NCI-H1048 (cell line): ENCODE measurements at regions not wholly inside any gene's neighbourhood (a gene's known extent, or its start where the extent isn't known, plus 50 kb on each side); places are given as distances from the start of the nearest gene placed in this dataset.

Source experiments
- DNase-seq: peaks from one replicate; lab custom pipeline; 2025; lab: John Stamatoyannopoulos, UW

DNA sequence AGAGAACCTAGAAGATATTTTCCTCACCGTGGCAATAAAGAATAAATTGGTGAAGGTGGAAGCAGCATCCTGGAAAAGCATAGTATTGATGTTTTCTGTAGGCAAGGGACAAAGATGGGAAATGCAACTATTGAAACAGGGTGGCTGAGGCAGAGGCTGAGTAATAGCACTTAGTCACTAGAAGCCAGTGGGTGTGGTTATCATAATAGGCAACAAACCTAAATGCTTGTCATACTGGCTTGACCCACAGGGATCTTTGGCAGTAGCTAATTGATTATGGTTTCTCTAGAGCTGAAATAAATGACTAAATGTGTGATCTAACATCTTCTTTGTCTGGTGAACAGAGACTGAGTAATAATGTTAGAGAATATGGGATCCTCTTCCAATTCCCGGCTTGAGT, 353.6 kb upstream of the RPS6KA3 start:
- no peak for DNase-seq

DNA sequence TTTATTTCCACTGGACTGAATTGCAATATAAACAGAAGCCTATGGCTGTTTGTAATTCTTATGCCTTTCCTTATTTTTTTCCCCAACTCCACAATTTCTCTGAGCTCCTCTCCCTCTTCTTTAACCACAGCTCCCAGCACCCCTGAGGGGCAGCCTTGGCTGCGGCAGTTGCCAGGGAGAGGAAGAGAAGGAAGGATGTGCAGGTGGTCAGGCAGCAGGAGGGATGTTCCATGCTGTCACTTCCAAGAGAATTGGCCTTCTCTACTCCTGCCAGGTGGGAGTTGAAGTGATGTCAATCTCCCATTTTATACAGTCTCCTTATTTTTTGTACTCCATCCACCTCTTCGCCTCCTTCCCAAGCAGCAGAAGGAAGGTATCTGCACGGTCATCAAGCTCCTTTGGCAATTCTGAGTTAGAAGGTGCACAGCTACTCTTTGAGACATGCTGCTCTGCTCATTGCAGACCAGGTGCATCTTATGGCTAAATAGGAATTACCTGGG, 343.3 kb upstream of the RPS6KA3 start:
- DNase-seq: no peak

DNA sequence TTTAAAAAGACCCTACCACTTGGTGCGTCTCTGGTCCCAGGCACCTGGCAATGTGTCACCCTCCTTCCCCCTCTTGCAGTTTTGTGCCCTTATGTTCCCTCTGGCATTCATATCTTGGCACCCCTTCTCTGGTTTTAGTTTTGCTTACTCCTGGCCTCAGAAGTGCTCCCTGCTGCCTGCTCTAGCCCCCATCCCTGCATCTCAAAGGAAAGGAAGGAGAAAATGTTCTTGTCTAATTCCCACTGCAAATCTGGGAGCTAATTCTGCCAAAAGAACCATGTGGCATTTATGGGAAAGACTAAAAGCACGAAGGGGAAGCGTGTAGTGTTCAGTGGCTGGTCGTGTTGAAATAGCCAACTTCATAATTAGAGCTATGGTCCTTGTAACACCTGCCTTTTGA, 340.1 kb upstream of the RPS6KA3 start:
- no peak for DNase-seq

DNA sequence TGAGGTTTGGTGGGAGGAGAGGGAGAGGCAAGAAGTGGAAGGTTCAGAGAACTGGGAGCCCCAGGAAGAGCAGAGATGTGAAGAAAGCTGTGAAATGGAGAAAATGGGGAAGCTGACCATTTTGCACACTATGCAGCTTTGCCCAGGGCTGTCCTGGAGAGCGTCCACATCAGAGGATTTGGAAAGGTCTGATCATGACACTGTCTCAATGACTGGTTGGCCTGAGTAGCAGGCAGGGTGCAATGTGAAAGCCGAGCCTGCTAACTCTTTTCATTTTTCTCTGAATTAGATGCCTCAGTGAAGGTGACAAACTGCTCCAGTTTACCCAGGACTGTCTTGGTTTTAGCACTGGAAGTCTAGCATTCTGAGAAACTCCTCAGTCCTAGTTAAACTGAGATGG, 330.1 kb upstream of the RPS6KA3 start:
- no peak for DNase-seq

DNA sequence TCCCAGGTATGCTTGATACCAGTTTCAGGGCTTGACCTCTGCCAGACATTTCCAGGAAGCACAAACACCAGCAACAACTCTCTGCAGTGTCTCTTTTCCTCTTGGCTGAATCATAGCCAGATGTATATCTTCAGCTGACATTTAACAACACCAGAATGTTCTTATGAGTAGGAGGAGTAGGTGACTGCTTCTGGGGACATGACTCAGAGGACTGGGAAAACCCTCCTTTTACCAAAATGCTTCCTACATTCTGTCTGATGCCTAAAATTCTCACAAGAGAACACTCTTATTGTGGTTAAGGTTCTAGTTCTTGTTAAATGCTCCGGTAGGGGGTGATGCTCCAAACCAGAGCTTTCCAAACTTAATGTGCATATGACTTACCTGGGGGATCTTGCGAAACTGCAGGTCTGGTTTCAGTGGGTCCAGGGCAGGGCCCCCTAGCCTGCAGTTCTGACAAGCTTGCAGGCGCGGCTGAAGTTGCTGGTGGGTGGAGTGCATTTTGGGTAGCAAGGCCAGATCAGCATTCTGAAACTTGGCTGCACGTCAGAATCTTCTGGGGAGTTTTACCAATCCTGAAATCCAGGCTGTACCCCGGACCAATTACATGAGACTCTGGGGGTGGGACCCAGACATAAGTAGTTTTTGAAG, 329.3 kb upstream of the RPS6KA3 start:
- no peak for DNase-seq

DNA sequence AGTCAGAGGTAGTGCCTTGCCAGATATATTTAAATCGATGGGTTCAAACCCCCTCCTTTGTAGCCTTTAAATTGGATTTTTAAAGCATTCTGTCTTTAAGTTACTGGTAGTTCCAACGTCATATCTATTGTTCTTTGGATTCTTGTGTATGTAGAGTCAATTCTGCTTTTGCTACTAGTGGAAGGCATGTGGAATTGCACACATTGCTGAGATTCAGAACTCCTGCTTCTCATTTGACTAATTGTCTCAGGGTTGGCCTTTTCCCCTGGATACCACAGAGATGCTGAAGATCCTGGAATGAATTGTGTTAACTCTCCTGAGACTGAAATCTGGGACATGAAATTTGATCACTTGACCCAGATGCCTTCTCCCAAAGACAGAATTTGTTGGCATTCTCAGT, 328.3 kb upstream of the RPS6KA3 start:
- no peak for DNase-seq

DNA sequence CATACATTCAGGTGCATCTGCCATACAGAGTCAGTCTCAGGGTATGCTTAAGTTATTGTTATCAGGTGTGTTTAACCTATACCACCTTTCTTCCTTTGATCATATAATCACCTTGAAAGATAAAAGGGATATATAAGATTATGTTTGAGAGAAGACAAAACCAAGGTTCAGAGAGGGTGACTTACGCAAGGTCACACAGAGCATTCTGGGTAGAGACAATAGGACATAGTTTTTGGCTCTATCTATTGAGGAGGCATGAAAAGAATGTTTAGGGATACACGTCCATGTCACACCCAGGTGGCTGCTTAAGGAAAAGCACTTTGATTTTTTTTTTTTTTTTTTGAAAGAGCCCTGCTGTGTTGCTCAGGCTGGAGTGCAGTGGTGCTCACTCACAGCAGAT, 327.1 kb upstream of the RPS6KA3 start:
- DNase-seq: no peak

DNA sequence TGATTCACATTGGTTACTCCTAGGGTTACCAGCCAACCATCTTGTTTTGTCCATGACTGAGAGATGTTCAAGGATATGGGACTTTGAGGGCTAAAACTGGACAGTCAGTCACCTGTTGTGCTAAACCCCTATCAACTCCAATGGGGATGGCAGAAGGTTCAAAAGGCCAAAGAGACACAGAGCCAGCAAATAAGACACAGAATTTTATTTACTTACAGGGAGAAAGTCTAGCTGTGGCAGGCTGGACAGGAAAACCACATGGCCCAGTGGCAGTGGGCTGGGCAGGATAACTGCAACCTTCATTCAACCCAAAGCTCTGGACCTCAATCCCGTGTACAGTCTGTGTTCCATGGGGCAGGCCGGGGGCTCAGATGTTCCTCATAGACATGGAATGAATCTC, 326.7 kb upstream of the RPS6KA3 start:
- DNase-seq: no peak

DNA sequence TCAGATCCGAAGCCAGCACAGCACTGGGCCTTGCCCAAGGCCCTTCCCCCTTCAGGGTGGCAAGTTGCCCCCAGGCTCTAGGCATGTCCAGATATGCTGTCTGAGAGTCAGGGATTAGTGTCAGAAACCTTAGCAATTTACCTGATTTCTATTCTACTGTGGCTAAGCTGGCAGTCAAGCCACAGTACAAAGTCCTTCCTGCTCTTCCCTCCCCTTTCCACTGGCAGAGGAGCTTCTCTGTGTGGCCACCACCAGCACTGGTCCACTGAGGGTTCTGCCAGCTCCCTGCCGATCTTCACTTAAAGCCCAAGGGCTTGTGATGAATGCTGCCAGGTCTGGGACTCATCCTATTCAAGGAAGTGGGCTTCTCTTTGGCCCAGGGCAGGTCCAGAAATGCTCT, 324.5 kb upstream of the RPS6KA3 start:
- DNase-seq: no peak

DNA sequence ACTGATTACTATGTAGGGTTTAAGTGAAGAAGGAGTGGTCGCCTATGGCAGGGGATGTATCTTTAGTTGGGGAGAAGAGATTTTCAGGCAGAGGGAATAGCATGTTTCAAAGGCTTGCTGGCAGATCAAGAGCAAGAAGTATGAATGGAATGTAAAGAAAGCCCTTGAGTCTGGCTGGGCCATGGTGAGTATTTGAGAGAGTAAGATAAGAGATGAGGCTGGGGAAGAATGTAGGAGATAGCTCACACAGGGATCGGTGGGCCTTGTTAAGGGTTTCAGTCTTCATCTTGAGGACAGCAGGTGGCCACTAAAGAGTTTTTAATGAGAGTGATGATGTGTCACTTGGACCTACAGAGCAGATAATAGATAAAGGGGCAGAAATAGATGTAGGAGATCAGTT, 319.1 kb upstream of the RPS6KA3 start:
- no peak for DNase-seq

DNA sequence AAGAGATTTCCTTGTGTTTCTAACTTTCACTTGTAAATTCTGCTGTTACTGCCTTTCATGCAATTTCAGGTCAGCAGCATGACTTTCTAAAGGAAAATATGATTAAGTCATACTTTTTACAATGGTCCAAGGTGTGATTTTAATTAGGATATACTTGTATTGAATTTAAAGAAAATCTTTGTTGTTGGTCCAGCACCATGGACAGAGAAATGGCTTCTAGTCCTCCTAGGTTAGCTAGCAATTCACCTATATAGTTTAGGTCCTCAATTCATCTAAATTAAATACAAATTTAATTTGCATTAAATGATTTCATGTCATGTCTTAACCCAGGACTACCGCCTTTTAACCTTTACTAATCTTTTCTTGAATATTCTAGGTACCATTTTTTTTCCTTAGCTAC, 304.9 kb upstream of the RPS6KA3 start:
- DNase-seq: no peak

DNA sequence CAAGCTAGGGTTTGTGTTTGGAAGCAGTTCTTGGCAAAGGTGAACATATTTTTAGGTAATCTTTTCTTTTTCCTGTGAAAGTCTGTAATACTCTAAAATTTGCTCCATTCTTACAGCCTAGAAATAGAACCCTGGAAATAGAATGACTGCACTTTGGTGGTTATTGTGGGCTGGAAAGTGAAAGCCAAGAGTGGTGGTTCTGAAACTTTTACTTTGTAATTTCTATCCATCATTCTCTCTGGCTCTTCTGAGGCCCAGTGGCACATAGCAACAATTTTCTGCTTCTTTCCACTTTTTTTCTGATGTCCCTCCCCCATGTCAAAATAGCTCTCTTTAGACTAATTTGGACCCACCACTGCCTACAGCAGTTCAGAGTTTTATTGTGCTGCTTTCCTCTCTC, 300.4 kb upstream of the RPS6KA3 start:
- no peak for DNase-seq

DNA sequence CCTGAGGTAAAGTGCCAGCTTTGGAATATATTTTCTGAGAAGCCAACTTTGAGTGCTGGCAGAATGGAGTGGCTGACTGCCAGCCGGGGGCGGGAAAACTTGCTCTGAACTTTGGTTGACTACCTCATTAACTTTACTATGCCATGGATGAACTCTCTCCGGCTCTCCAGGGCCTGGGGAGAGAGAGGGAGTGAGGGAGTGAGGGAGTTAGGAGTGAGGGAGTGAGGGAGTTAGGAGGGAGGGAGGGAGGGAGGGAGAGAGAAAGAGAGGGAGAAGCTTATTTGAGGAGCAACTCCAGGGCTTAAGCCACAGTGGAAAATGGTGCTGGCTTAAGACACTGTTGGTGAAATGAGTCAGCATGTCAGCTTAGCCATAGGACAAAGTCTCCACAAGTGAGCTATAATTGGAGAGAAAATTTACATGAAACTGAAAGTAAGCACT, 280.9 kb upstream of the RPS6KA3 start:
- DNase-seq: no peak

DNA sequence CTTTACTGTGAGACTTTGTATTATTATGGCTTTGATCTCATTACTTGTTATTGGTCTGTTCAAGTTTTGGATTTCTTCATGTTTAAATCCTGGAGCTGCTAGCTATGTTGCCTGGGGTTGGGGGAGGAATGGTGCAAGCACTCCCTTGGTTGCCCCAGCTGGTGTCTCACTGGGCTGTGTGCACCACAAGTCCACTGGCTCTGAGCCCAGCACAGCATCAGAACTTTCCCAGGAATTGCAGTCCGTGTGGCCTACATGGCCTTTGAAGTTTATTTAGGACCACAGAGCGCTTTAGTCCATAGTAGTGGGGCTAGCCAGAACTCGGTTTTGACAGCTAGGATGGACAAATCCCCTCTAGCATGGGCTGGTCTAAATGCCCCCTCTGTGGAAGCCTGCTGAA, 278.8 kb upstream of the RPS6KA3 start:
- no peak for DNase-seq

DNA sequence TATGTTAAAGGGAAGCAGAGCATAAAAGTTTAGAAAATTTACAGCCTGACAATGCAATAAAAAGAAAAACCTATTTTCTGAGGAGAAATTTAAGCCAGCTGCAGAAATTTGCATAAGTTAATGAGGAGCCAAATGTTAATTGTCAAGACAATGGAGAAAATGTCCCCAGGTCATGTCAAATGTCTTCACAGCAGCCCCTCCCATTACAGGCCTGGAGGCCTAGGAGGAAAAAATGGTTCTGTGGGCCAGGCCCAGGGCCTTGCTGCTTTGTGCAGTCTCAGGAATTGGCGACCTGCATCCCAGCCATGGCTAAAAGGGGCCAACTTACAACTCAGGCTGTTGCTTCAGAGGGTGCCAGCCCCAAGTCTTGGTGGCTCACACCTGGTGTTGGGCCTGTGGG, 275.4 kb upstream of the RPS6KA3 start:
- no peak for DNase-seq

DNA sequence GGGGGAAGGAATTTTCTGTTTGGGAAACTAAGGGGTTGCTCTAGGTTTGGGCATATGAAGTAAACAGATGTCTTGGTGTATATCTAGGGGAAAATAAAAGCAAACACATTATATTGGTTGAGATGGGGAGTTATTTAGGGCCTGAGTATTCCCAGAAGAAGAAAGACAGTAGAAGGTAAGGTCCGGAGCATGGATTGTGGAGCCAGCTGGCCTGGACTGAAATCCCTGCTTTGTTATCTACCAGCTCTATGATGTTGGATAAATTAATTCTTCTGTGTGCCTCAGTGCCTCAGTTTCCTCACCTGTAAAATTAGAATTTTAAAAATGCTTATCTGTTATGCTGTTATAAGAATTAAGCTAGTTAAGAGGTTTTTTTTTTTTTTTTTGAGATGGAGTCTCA, 272.3 kb upstream of the RPS6KA3 start:
- no peak for DNase-seq

DNA sequence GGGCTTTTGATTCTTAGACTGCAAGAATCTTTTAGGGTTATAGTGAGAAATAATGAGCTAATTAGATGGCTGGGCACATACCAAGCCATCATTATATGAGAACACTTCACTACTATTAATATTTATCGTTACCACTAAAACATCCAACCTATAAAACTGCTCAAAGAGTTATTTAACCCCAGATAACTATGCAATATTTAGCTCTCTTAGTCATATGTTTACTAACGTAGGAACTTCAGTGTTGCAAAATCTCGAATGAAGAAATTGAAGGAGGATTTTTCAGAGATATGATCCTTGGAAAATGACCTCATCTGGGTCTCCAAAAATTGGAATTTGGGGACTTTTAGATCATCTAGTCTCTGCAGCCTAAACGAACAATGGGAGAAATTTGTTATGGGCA, 265.0 kb upstream of the RPS6KA3 start:
- DNase-seq: no peak

DNA sequence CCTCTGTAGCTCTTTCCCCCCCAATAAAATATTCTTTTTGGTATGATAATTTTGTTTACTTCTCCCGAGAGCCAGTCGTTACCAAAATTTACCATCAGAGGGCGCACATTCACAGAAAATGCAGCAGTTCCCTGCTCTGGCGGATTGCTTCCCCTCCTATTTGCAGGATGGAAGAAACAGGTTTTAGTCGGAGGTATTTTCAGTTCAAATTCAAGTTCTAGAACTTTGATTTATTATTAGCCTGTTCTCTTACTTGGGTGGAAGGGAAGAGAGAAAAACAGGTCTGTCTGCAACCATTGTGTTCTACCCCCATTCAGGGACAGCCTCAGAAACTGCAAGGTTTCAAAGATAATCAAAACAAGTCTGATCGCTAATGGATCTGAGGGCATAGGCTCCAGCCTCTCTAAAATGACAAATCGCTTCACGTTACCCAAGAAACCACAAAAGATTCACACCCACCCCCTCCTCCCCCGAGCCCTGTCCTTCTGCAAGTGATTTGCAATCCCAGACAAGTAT, 263.8 kb upstream of the RPS6KA3 start:
- peak; percentile 36 for DNase-seq

DNA sequence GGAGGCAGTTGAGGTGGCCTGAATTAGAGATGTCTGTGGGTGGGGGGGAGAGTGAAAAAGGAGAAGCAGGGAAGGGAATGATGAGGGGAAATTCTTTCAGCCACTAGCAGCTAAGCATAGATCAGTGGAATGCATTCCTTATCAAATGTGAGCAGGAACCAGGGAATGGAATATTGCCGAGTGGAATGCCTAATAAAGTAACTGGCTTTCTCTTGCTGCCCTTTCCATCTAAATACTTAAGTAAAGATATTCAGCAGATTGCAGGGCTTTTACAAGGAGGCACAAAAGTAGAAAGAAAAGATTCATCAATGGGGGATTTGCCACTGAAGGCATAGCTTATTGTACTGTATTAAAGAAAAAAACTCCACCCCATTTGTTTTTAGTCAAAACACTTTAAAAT, 263.0 kb upstream of the RPS6KA3 start:
- DNase-seq: no peak

DNA sequence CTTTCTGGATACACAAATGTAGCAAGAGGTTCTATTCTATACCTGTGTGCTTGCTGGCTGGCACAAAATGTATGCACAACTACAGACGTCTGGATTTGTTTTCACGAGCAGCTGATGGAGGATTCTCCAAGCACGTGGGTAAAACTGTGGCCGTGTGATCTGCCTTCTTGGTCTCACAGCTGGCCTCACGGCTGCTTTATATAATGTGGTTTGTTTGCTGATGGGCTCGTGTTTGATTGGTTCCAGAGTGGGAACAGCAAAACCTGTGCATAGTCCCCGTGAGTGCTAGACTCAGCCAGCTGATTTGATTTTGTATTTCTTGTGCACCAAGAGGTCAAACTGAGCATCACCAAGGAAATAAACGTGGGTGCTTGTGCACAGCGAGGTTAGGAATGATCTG, 262.6 kb upstream of the RPS6KA3 start:
- no peak for DNase-seq

DNA sequence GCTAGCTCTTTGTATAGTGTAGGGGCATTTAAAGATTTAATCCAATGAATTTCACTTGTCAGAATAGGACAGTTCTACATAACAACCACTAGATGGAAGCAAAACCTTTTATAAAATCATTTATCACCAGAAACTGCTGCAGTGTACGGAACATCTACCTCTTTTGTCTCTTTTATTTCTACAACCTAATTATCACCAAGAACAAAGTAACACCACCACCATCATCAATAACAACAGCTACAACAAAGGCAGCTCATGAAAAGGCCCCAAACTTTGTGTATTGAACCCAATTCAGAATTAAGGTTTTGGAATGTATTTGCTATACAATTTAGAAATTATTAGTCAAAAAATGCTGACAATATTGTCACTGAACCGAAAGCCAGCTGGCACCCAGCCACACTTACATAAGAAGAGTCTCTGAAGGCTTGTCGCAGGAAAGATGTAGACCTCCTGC, 260.9 kb upstream of the RPS6KA3 start:
- DNase-seq: no peak

DNA sequence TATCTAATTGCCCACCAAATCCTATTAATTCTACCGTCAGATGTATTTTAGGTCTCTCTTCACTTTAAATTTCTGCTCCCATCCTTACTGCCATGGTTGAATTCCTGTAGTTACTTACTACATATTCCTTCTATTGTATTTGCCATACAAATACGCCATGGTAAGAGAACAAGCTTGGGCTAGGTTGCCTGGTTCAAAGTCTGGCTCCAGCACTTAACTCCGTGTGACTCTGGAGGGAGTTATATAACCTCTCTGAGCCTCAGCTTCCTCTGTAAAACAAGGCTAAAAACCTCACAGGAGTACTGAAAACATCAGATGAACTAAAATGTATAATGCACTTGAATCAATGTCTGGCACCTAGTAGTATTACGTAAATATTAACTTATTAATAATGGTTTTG, 260.3 kb upstream of the RPS6KA3 start:
- DNase-seq: no peak

DNA sequence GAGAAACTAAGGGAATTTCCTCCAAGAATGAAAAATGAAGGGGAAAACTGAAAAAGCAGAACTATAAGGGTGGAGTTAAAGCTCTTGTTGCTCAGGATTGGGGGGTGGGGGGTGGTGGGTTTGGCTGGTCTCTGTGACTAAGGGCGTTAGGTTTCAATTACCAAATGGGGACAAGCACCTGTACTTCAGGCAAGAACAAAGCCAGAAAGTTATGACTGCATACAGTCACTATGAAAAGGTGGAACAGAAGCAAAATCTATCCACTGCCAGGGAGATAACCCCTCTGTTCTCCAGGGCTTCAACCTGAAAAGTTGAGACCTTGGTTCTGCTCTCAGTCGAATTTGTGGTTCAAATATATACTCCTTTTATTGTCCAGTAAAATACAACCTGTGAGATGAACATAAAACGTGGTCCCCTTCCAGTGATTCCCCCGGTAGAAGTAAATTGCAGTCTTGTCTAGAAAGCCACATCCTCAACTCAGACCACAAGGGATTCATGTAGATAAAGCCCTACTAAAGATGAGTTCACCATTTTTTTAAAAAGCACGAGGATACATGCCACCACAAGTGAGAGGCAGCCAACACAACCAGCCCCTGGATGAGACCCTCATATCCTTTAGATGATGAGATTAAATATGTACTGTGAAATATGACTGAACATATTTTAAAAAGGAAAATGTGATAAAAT, 257.1 kb upstream of the RPS6KA3 start:
- DNase-seq: no peak

DNA sequence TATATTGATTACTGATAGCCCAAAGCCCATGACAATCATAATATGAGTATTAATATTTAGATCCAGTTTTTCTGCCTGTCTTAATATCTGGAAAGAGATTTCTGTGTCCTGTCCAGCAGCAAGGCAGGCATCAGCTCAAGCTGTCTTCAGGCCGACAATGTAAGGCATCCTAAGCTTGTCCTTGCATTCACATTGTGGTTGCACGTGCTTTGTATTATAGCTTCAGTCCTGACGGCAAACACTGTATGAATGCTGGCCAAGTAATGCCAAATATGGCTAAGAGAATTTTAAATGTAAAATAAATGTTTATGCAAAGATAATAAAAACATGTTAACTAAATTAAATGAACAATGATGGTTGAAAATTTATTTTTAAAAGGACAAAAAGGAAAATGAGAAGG, 255.7 kb upstream of the RPS6KA3 start:
- no peak for DNase-seq
